IMR-90 (cell line): ENCODE measurements at regions not wholly inside any gene's neighbourhood (a gene's known extent, or its start where the extent isn't known, plus 50 kb on each side); places are given as distances from the start of the nearest gene placed in this dataset.

ENCODE experiments used
- ATAC-seq: fragments of 200-7000 bp; cut with Tn5 transposase; 2 replicates; pipeline ENCODE4 v1.9.1; 2020; ENCODE audit warnings: low read depth, mild to moderate bottlenecking, moderate library complexity
- BruUV-seq: library from RNA; stranded (reverse); fragments of 400-500 nt; replicated peaks from 2 replicates; lab custom pipeline; 2021; lab: Mats Ljungman, UMichigan
- CTCF ChIA-PET: fragments of 300-600 bp; formaldehyde crosslinking; extraction: SDS; loops from one replicate; lab custom pipeline; 2021; ENCODE audit warnings: antibody characterized with exemption; lab: Yijun Ruan, JAX
- POLR2A ChIA-PET: fragments of 300-600 bp; sonication (Branson Sonifier 250); formaldehyde crosslinking; loops from one replicate; lab custom pipeline; 2022; ENCODE audit warnings: antibody characterized with exemption; ENCODE audit not compliant: unreplicated experiment; lab: Charles Lee
- DNase-seq: peaks from one replicate; pipeline ENCODE4 v3.0.0; 2013
- H2AFZ ChIP-seq: replicated peaks from 2 replicates; pipeline ENCODE3; 2013; ENCODE audit warnings: low read length, mild to moderate bottlenecking; ENCODE audit not compliant: poor library complexity
- H2AK5ac ChIP-seq: 2 replicates; pipeline ENCODE4 v1.6.1; 2013; ENCODE audit warnings: low read depth, low read length, inconsistent platforms
- H2AK9ac ChIP-seq: replicated peaks from 2 replicates; pipeline ENCODE3; 2013; ENCODE audit warnings: mild to moderate bottlenecking, low read depth, low read length, moderate library complexity; ENCODE audit not compliant: poor library complexity
- H2BK120ac ChIP-seq: 2 replicates; pipeline ENCODE4 v1.6.1; 2013; ENCODE audit warnings: low read depth, low read length, inconsistent platforms
- H2BK15ac ChIP-seq: 3 replicates; pipeline ENCODE4 v1.6.1; 2013; ENCODE audit warnings: low read depth, low read length, inconsistent platforms
- H2BK20ac ChIP-seq: 2 replicates; pipeline ENCODE4 v1.6.1; 2013; ENCODE audit warnings: low read depth, mild to moderate bottlenecking, inconsistent platforms, low read length, moderate library complexity
- H2BK5ac ChIP-seq: 2 replicates; pipeline ENCODE4 v1.6.1; 2013; ENCODE audit warnings: mild to moderate bottlenecking, low read depth, low read length, inconsistent platforms; ENCODE audit not compliant: poor library complexity, severe bottlenecking
- H3K14ac ChIP-seq: replicated peaks from 2 replicates; pipeline ENCODE4 v1.6.1; 2013; ENCODE audit warnings: low read depth, low read length, inconsistent platforms
- H3K18ac ChIP-seq: 2 replicates; pipeline ENCODE4 v1.6.1; 2013; ENCODE audit warnings: low read depth, low read length, control low read depth
- H3K23ac ChIP-seq: 2 replicates; pipeline ENCODE4 v1.6.1; 2013; ENCODE audit warnings: low read depth, low read length, inconsistent platforms
- H3K27ac ChIP-seq: 2 replicates; pipeline ENCODE4 v1.5.1; 2013; ENCODE audit warnings: mild to moderate bottlenecking, control low read depth, low read length; ENCODE audit not compliant: insufficient read depth
- H3K27me3 ChIP-seq: 2 replicates; pipeline ENCODE4 v1.6.1; 2013; ENCODE audit warnings: low read length; ENCODE audit not compliant: control insufficient read depth, insufficient read depth
- H3K36me3 ChIP-seq: 2 replicates; pipeline ENCODE4 v1.6.1; 2013; ENCODE audit warnings: low read length, mixed read lengths; ENCODE audit not compliant: control insufficient read depth, insufficient read depth
- H3K4ac ChIP-seq: 2 replicates; pipeline ENCODE4 v1.6.1; 2013; ENCODE audit warnings: low read depth, low read length, inconsistent platforms
- H3K4me1 ChIP-seq: 2 replicates; pipeline ENCODE4 v1.6.1; 2013; ENCODE audit warnings: low read length, mixed read lengths; ENCODE audit not compliant: control insufficient read depth, insufficient read depth
- H3K4me2 ChIP-seq: 2 replicates; pipeline ENCODE4 v1.6.1; 2013; ENCODE audit warnings: low read depth, mild to moderate bottlenecking, control low read depth, low read length, moderate library complexity
- H3K4me3 ChIP-seq: 2 replicates; pipeline ENCODE4 v1.5.1; 2013; ENCODE audit warnings: low read depth, mild to moderate bottlenecking, control low read depth, low read length, moderate library complexity; ENCODE audit not compliant: insufficient read depth
- H3K56ac ChIP-seq: 2 replicates; pipeline ENCODE4 v1.6.1; 2013; ENCODE audit warnings: low read length, inconsistent platforms; ENCODE audit not compliant: insufficient read depth; ENCODE audit errors: extremely low read depth
- H3K79me1 ChIP-seq, 2 experiments: 2 replicates each; pipeline ENCODE4 v1.6.1; 2013; ENCODE audit warnings: low read length in 2 of 2, inconsistent platforms in 1 of 2, low read depth in 1 of 2
- H3K9ac ChIP-seq: 2 replicates; pipeline ENCODE4 v1.6.1; 2013; ENCODE audit warnings: low read depth, low read length, control low read depth
- H3K9me1 ChIP-seq: 2 replicates; pipeline ENCODE4 v1.6.1; 2013; ENCODE audit warnings: low read length, inconsistent platforms; ENCODE audit not compliant: insufficient read depth
- H3K9me3 ChIP-seq: 2 replicates; pipeline ENCODE4 v1.6.1; 2013; ENCODE audit warnings: low read length; ENCODE audit not compliant: control insufficient read depth, insufficient read depth
- H4K20me1 ChIP-seq: 2 replicates; pipeline ENCODE4 v1.6.1; 2013; ENCODE audit warnings: low read length, inconsistent platforms; ENCODE audit not compliant: insufficient read depth
- H4K5ac ChIP-seq: 2 replicates; pipeline ENCODE4 v1.6.1; 2013; ENCODE audit warnings: mild to moderate bottlenecking, low read depth, low read length, control low read depth
- H4K8ac ChIP-seq, 2 experiments: 2 replicates each; pipeline ENCODE4 v1.6.1; 2013; ENCODE audit warnings: low read depth in 2 of 2, low read length in 2 of 2, control low read depth in 1 of 2, inconsistent platforms in 1 of 2
- H4K91ac ChIP-seq: 2 replicates; pipeline ENCODE4 v1.6.1; 2013; ENCODE audit warnings: low read depth, low read length, inconsistent platforms; ENCODE audit not compliant: insufficient read depth
- CHD1 ChIP-seq: IDR thresholded peaks from 2 replicates; pipeline ENCODE4 v1.6.1; 2012; ENCODE audit warnings: low read depth, low read length, improper control_type of control experiment
- NFE2L2 ChIP-seq: fragments of 150-350 bp; IDR thresholded peaks from 2 replicates; pipeline ENCODE4 v1.6.1; 2016; ENCODE audit warnings: low read depth, mild to moderate bottlenecking, low read length
- RCOR1 ChIP-seq: IDR thresholded peaks from 2 replicates; pipeline ENCODE4 v1.6.1; 2012; ENCODE audit warnings: mild to moderate bottlenecking, low read length, improper control_type of control experiment; ENCODE audit not compliant: insufficient replicate concordance
- RFX5 ChIP-seq: IDR thresholded peaks from 2 replicates; pipeline ENCODE4 v1.8.0; 2012; ENCODE audit warnings: low read depth, mild to moderate bottlenecking, low read length, moderate library complexity
- WGBS, 2 experiments: methylation state at CpG; one replicate each; pipeline versions ENCODE4 v1.1.5 to v1.1.7; 2013; ENCODE audit warnings: missing lambda C conversion rate in 2 of 2; ENCODE audit not compliant: insufficient read length in 1 of 2; ENCODE audit errors: extremely low coverage in 2 of 2; 5-methylcytosine and 5-hydroxymethylcytosine counted together
- dilution Hi-C: fragments of 300-500 bp; cut with HindIII; formaldehyde crosslinking; loops from one replicate; pipeline ENCODE4 v1.14.3; 2018; ENCODE audit warnings: low sequenced_read_pairs; ENCODE audit not compliant: unreplicated experiment
- in situ Hi-C: fragments of 300-500 bp; cut with MboI; formaldehyde crosslinking; loops from 3 replicates; pipeline ENCODE4 v1.14.3; 2019; ENCODE audit warnings: low sequenced_read_pairs, inconsistent platforms, mixed read lengths
- intact Hi-C: fragments of 100-400 bp; cut with micrococcal nuclease; formaldehyde crosslinking; loops from 2 replicates; pipeline ENCODE4 v1.10.0; 2022

DNA sequence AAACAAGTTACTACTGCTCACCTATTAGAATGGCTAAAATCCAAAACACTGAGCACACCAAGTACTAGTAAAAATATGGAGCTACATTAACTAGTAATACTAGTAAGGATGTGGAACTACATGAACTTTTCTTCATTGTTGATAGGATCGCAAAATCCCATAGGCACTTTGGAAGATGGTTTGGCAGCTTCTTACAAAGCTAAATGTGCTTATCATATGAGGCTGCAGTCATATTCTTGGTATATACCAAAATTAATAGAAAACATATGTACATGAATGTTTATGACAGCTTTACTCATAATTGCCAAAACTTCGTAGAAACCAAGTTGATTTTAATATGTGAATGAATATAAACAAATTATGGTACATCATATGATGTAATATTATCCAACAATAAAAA, 366.8 kb upstream of the KCNMB2 start:
- CTCF ChIA-PET, result no interaction called here
- Histone ChIP-seq H3K27ac (no peak overlapping the region), H3K27me3 (no peaks in the 10 kb centered on the region), H3K9me3 (no peaks in the 10 kb centered on the region), H4K91ac (no peak overlapping the region), H3K36me3 (no peaks in the 10 kb centered on the region), H3K4ac (no peak overlapping the region), H4K20me1 (no peaks in the 10 kb centered on the region), H2BK5ac (no peak overlapping the region), H2BK120ac (no peak overlapping the region), H3K18ac (no peak overlapping the region), H2AK9ac (no peak overlapping the region), H3K4me2 (no peak overlapping the region), H2AK5ac (no peak overlapping the region), H3K79me1 (no peaks in the 10 kb centered on the region), H3K4me3 (no peak overlapping the region), H2BK20ac (no peak overlapping the region), H3K9me1 (no peaks in the 10 kb centered on the region), H3K23ac (no peak overlapping the region), H3K14ac (no peak overlapping the region), H4K5ac (no peak overlapping the region), H3K9ac (no peak overlapping the region), H4K8ac (no peak overlapping the region), H3K56ac (no peak overlapping the region), H3K4me1 (no peaks in the 10 kb centered on the region), H2BK15ac (no peak overlapping the region), H2AFZ (no peak overlapping the region)
- no CpG with 5 or more reads among the region's 2 CpGs for WGBS, 2 experiments
- DNase-seq (no peak), ATAC-seq (no peak)
- POLR2A ChIA-PET, result no interaction called here
- no TSS peak for BruUV-seq
- in situ Hi-C loops, result no loop called here
- dilution Hi-C loops, result no loop called here
- intact Hi-C loops, result no loop called here
- TF ChIP-seq CHD1, result no peak
- TF ChIP-seq NFE2L2, result no peak
- no peak for TF ChIP-seq RCOR1
- no peak for TF ChIP-seq RFX5
